CD4-positive, alpha-beta T cell (primary cell): ENCODE measurements at regions not wholly inside any gene's neighbourhood (a gene's known extent, or its start where the extent isn't known, plus 50 kb on each side); places are given as distances from the start of the nearest gene placed in this dataset.

Source experiments
- ATAC-seq: fragments of 200-7000 bp; cut with Tn5 transposase; one replicate; pipeline ENCODE4 v1.10.0; 2022; ENCODE audit warnings: mild to moderate bottlenecking; ENCODE audit not compliant: poor library complexity
- CTCF ChIA-PET: fragments of 350-600 bp; sonication (Branson Sonifier 250); formaldehyde crosslinking; loops from one replicate; lab custom pipeline; 2021; ENCODE audit warnings: antibody characterized with exemption, inconsistent platforms; lab: Charles Lee
- POLR2A ChIA-PET: fragments of 350-600 bp; sonication (Branson Sonifier 250); formaldehyde crosslinking; loops from one replicate; lab custom pipeline; 2021; ENCODE audit warnings: antibody characterized with exemption, inconsistent platforms; lab: Charles Lee
- DNase-seq, 14 experiments: peaks; one replicate each; pipeline ENCODE4 v3.0.0-alpha.2; 2013 to 2020; ENCODE audit warnings: mixed read lengths in 2 of 14
- H3K27ac ChIP-seq, 2 donors: one replicate each; pipeline versions ENCODE4 v1.5.1 to v1.7.0; 2013; ENCODE audit warnings: low read length in 2 of 2, low read depth in 1 of 2, mild to moderate bottlenecking in 1 of 2
- H3K27me3 ChIP-seq, 2 experiments: 1 replicate in 1 of 2; 2 replicates in 1 of 2; pipeline versions ENCODE4 v1.6.1 to v1.7.0; 2013; ENCODE audit warnings: low read length in 2 of 2, control low read depth in 1 of 2, mild to moderate bottlenecking in 1 of 2, moderate library complexity in 1 of 2; ENCODE audit not compliant: insufficient read depth in 2 of 2, control insufficient read depth in 1 of 2
- H3K36me3 ChIP-seq: one replicate; pipeline ENCODE4 v1.6.1; 2013; ENCODE audit warnings: low read length, control low read depth; ENCODE audit not compliant: insufficient read depth
- H3K4me1 ChIP-seq: one replicate; pipeline ENCODE4 v1.6.1; 2013; ENCODE audit warnings: low read length, control low read depth; ENCODE audit not compliant: insufficient read depth
- H3K4me3 ChIP-seq: one replicate; pipeline ENCODE4 v1.5.1; 2013; ENCODE audit warnings: mild to moderate bottlenecking, low read length, moderate library complexity
- H3K9me3 ChIP-seq, 2 experiments: 1 replicate in 1 of 2; 2 replicates in 1 of 2; pipeline versions ENCODE4 v1.6.1 to v1.7.0; 2013; ENCODE audit warnings: low read length in 2 of 2, mild to moderate bottlenecking in 2 of 2, control low read depth in 1 of 2, moderate library complexity in 1 of 2; ENCODE audit not compliant: control insufficient read depth in 1 of 2, insufficient read depth in 1 of 2
- H3K27ac Mint-ChIP-seq: one replicate; pipeline ENCODE4 v1.8.0; 2020; ENCODE audit warnings: mixed read lengths
- H3K27me3 Mint-ChIP-seq: one replicate; pipeline ENCODE4 v1.8.0; 2021; ENCODE audit warnings: mixed read lengths
- H3K36me3 Mint-ChIP-seq: one replicate; pipeline ENCODE4 v1.8.0; 2021; ENCODE audit warnings: low read depth, mixed read lengths
- H3K4me1 Mint-ChIP-seq: one replicate; pipeline ENCODE4 v1.8.0; 2021; ENCODE audit warnings: low read depth, mixed read lengths
- H3K4me3 Mint-ChIP-seq: one replicate; pipeline ENCODE4 v1.8.0; 2020; ENCODE audit warnings: mild to moderate bottlenecking, mixed read lengths
- H3K9me3 Mint-ChIP-seq: one replicate; pipeline ENCODE4 v1.8.0; 2020; ENCODE audit warnings: mixed read lengths
- intact Hi-C, 2 experiments: fragments of 100-400 bp; cut with DNase I in 1 of 2; cut with micrococcal nuclease in 1 of 2; formaldehyde crosslinking; loops; one replicate each; pipeline versions ENCODE4 v1.15.1 to v1.9.0; 2023 to 2025; cut with DNase I, micrococcal nuclease
- TF ChIP-seq, protein P1 (sequence below): fragments of 200-600 bp; IDR thresholded peaks from one replicate; pipeline ENCODE4 v1.8.0; 2022; ENCODE audit warnings: antibody characterized with exemption, mild to moderate bottlenecking

DNA sequence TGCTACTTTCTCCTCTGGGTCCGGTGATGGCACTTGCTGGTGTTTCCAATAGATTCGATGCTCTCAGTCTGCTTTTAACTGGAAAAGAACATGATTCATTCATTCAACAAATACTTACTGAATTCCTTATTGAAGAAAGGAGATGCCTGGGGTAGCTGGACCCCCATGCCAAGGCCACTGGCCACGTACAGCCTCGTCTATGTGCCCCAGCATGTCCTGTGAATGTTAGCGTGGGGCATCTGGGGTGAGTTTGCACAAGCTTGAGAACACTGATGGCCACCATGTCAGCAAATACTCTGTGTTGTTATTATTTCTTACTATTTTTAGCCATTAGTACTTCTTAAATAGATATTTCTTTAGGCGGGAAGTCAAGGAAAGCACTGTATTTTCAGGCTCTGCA, 112.0 kb upstream of the OXGR1 start:
- no peak overlapping the region for H3K4me3 ChIP-seq
- TF ChIP-seq, protein P1, sequence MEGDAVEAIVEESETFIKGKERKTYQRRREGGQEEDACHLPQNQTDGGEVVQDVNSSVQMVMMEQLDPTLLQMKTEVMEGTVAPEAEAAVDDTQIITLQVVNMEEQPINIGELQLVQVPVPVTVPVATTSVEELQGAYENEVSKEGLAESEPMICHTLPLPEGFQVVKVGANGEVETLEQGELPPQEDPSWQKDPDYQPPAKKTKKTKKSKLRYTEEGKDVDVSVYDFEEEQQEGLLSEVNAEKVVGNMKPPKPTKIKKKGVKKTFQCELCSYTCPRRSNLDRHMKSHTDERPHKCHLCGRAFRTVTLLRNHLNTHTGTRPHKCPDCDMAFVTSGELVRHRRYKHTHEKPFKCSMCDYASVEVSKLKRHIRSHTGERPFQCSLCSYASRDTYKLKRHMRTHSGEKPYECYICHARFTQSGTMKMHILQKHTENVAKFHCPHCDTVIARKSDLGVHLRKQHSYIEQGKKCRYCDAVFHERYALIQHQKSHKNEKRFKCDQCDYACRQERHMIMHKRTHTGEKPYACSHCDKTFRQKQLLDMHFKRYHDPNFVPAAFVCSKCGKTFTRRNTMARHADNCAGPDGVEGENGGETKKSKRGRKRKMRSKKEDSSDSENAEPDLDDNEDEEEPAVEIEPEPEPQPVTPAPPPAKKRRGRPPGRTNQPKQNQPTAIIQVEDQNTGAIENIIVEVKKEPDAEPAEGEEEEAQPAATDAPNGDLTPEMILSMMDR: no peak
- H3K27me3 ChIP-seq: peaks cover 0 to 9% of the 10 kb centered on the region in 2 experiments
- no peaks in the 10 kb centered on the region for H3K9me3 ChIP-seq
- Mint-ChIP-seq H3K27me3 (peaks cover 28% of the 10 kb centered on the region), H3K4me3 (no peak overlapping the region), H3K36me3 (no peaks in the 10 kb centered on the region), H3K9me3 (no peaks in the 10 kb centered on the region), H3K27ac (no peak overlapping the region), H3K4me1 (peaks cover 9% of the 10 kb centered on the region)
- ChIA-PET POLR2A (no interaction called here), CTCF (no interaction called here)
- DNase-seq: no peak
- H3K27ac ChIP-seq: no peak overlapping the region
- no peaks in the 10 kb centered on the region for H3K36me3 ChIP-seq
- intact Hi-C loops: no loop called here
- H3K4me1 ChIP-seq: peaks cover 9% of the 10 kb centered on the region
- no peak for ATAC-seq

DNA sequence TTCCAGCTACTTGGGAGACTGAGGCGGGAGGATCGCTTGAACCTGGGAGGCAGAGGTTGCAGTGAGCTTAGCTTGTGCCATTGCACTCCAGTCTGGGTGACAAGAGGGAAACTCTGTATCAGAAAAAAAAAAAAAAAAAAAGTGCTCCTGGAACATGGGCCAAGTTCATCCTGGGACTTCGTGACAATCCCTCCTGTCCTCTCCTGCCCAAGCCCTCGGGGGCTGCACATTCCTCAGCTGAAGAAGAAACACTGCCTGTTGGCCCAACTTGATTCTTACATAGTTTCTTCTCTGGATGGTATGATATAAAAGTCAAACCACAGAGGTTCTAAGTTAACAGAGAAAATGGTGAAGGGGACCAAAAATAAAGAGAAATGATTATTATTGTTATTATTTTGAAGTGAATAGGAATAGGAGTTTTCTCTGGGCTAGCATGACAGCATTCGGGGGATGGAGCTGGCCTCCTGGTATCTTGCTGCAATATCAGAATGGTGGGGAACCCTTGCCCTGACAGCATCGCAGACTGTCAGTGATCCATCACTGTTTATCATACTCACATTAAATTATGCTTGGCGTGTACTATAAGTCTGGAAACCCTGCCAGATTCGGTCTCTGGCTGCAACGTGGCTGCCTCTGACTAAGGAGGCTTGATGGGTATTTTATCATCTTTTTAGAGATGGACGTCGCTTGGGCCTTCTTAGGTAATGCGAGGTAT, 113.7 kb upstream of the OXGR1 start:
- DNase-seq (no peak), ATAC-seq (no peak)
- CTCF ChIA-PET: interaction anchor here (0.7 to 4.6 kb wide), 4 partner anchors 237 to 1377 kb away, joined by 3 to 69 read pairs (median 16); no protein-coding TSS in a partner anchor
- Mint-ChIP-seq H3K27ac (no peak overlapping the region), H3K27me3 (peaks cover 25% of the 10 kb centered on the region), H3K36me3 (no peaks in the 10 kb centered on the region), H3K4me1 (peaks cover 9% of the 10 kb centered on the region), H3K9me3 (no peaks in the 10 kb centered on the region), H3K4me3 (no peak overlapping the region)
- Histone ChIP-seq H3K27ac (peak overlapping the region in 1 of 2 donors; percentile 1), H3K4me1 (peaks cover 9% of the 10 kb centered on the region), H3K9me3 (no peaks in the 10 kb centered on the region), H3K36me3 (no peaks in the 10 kb centered on the region), H3K4me3 (no peak overlapping the region), H3K27me3 (peaks cover 0 to 9% of the 10 kb centered on the region in 2 experiments)
- POLR2A ChIA-PET: no interaction called here
- TF ChIP-seq, protein P1: no peak
- intact Hi-C loops: no loop called here

DNA sequence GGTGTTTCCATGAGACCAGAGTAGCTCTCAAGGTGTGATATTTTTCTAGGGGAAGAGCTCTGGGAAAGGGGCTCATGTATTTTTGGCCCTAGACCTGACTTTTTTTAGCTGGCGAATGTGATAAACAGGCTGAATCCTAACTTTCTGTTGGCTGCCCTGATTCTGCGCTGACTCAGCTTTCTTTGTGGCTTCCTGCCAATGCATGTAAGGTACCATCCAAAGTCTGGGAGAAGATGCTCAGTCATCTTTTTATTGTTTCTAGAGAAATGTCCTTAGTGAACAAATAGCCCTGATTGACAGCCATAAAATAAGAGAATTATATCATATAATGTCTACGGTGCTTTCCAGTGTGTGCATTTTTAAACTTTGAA, 113.6 kb upstream of the MBNL2 start:
- Mint-ChIP-seq H3K27ac (no peak overlapping the region), H3K27me3 (peaks cover 21% of the 10 kb centered on the region), H3K4me1 (peaks cover 13% of the 10 kb centered on the region), H3K9me3 (no peaks in the 10 kb centered on the region), H3K4me3 (no peak overlapping the region), H3K36me3 (no peaks in the 10 kb centered on the region)
- ATAC-seq: no peak
- H3K27ac ChIP-seq: peak overlapping the region in 1 of 2 donors; percentile 1
- H3K4me1 ChIP-seq: peaks cover 11% of the 10 kb centered on the region
- no peaks in the 10 kb centered on the region for H3K36me3 ChIP-seq
- POLR2A ChIA-PET: no interaction called here
- no peak for DNase-seq
- intact Hi-C loops: no loop called here
- TF ChIP-seq, protein P1: no peak
- no peaks in the 10 kb centered on the region for H3K9me3 ChIP-seq
- H3K4me3 ChIP-seq: no peak overlapping the region
- CTCF ChIA-PET: interaction anchor here (0.7 to 4.6 kb wide), 4 partner anchors 118 to 1376 kb away, joined by 4 to 69 read pairs (median 19); no protein-coding TSS in a partner anchor
- peaks cover 0 to 9% of the 10 kb centered on the region in 2 experiments for H3K27me3 ChIP-seq
